ENCODE measurements at regions not wholly inside any gene's neighbourhood (a gene's known extent, or its start where the extent isn't known, plus 50 kb on each side); places are given as distances from the start of the nearest gene placed in this dataset.

DNA sequence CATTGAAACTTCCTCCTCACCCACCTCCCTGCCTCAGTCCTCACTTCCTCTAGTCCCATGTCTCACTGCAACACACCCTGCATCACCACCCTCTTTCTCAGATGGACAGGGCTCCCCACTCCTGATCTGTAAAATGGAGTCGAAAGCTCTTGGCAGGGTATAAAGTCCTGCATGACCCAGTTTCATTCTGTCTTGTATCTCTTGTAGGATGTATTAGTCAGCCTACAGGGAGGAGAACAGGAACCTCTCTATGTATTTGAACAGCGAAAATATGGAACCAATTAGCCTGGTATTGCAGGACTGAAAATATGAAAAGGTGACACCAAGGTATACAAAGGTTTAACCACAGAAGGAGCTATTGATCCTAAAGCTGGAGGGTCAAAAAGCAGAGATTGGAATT, 156.9 kb upstream of the SNX19 start:
- DNase-seq (ENCODE audit: low read depth, low spot score): no peak
- ChIA-PET POLR2A (no interaction called here), CTCF (interaction anchor here (0.7 to 2.0 kb wide), 2 partner anchors 9 to 144 kb away, joined by 3 to 15 read pairs; no protein-coding TSS in a partner anchor)
- no peak overlapping the region for H3K4me3 ChIP-seq (ENCODE audit: low read depth, low read length)
- no peak for TF ChIP-seq CTCF (IDR thresholded peaks at IDR 0.05; ENCODE audit: insufficient read depth, low read length, missing control alignments)

GRCh38 chr11:131074573-131074972, 158.3 kb upstream of the SNX19 start:
- no peak overlapping the region for H3K4me3 ChIP-seq (ENCODE audit: low read depth, low read length)
- POLR2A ChIA-PET: no interaction called here
- no peak for TF ChIP-seq CTCF (IDR thresholded peaks at IDR 0.05; ENCODE audit: insufficient read depth, low read length, missing control alignments)
- CTCF ChIA-PET: interaction anchor here (2.4 kb wide), 1 partner anchor 10 kb away, joined by 12 read pairs; no protein-coding TSS in a partner anchor
- no peak for DNase-seq (ENCODE audit: low read depth, low spot score)

DNA sequence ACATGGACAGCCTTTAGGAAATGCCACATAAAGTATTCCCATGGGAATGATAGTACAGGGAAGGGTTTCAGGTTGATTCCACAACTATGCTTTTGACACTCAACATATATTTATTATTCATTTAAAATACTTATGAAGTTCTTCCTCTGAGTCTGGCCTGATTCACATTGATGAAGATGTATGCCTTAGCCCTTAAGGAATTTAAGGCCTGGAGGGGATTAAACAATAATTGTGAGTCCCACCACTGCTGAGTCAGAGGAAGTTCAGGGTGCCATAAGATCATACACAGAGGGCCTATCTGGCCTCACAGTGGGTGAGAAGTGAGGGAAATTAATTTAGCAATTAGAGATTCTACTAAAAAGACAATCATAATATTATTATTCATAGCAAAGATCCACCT, 161.1 kb upstream of the SNX19 start:
- POLR2A ChIA-PET: no interaction called here
- CTCF ChIA-PET: no interaction called here
- no peak for DNase-seq (ENCODE audit: low read depth, low spot score)
- no peak for TF ChIP-seq CTCF (IDR thresholded peaks at IDR 0.05; ENCODE audit: insufficient read depth, low read length, missing control alignments)
- H3K4me3 ChIP-seq (ENCODE audit: low read depth, low read length): no peak overlapping the region

DNA sequence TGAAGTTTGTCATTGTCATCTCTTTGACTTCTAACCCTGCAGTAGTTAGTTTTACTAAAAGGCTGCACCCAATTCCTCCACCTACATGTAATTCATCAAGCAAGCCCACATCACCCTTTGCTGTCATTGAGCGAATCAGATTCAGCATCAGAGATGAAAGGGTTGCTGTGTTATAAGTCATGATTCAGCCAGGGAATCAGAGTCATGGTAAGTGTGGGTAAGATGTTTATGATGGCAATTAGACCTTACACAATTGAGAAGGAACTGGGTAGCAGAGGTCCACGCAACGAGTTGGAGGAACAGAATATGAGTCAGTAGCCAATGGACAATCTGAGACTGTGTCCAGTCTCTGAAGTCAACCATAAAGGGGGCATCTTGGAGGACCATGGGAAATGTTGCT, 162.8 kb upstream of the SNX19 start:
- CTCF ChIA-PET: interaction anchor here (2.6 kb wide), 1 partner anchor 15 kb away, joined by 20 read pairs; no protein-coding TSS in a partner anchor
- H3K4me3 ChIP-seq (ENCODE audit: low read depth, low read length): no peak overlapping the region
- no peak for DNase-seq (ENCODE audit: low read depth, low spot score)
- POLR2A ChIA-PET: no interaction called here
- TF ChIP-seq CTCF (IDR thresholded peaks at IDR 0.05; ENCODE audit: insufficient read depth, low read length, missing control alignments): no peak

DNA sequence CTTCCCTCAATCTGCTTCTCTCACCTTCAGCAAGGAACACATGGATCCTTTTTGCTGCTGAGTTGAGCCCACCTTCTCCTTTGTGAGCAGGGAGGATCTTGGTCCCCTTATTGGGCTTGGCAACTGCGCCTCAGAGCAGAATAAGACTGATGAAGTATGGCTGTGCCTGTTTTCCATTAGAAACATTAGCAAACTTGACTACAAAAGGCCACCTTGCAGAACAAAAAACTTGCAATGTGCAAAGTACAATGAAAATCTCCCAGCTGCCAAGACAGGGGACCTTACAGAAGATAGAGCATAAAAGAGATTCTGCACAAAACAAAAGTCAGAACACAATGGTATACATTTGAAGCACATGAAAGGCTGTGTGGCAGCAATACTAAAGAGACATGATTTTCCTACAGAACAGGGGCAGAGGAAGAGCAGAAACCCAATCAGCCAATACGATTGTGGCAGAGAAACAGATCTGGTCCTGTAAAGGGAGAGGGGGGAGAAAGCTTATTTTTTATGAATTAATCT, 173.5 kb upstream of the SNX19 start:
- ChIA-PET POLR2A (no interaction called here), CTCF (interaction anchor here (1.3 to 1.8 kb wide), 2 partner anchors 18 to 26 kb away, joined by 3 read pairs; no protein-coding TSS in a partner anchor)
- TF ChIP-seq CTCF (IDR thresholded peaks at IDR 0.05; ENCODE audit: insufficient read depth, low read length, missing control alignments): no peak
- DNase-seq (ENCODE audit: low read depth, low spot score): no peak
- H3K4me3 ChIP-seq (ENCODE audit: low read depth, low read length): no peak overlapping the region

- CTCF ChIA-PET: interaction anchor here (0.8 kb wide), 1 partner anchor 28 kb away, joined by 3 read pairs; no protein-coding TSS in a partner anchor
Measured at GRCh38 chr11:131092469-131092868, 176.2 kb upstream of the SNX19 start.

More at GRCh38 chr11:131092469-131092868, 176.2 kb upstream of the SNX19 start:
- POLR2A ChIA-PET: no interaction called here
- H3K4me3 ChIP-seq (ENCODE audit: low read depth, low read length): no peak overlapping the region
- no peak for TF ChIP-seq CTCF (IDR thresholded peaks at IDR 0.05; ENCODE audit: insufficient read depth, low read length, missing control alignments)
- no peak for DNase-seq (ENCODE audit: low read depth, low spot score)
